K562 (cell line): ENCODE measurements at regions not wholly inside any gene's neighbourhood (a gene's known extent, or its start where the extent isn't known, plus 50 kb on each side); places are given as distances from the start of the nearest gene placed in this dataset.

ENCODE experiments used
- GATA2 ChIP-seq: sonication (generic); formaldehyde crosslinking; IDR thresholded peaks from 2 replicates; pipeline ENCODE4 v1.4.0; 2020; ENCODE audit warnings: mild to moderate bottlenecking, missing genetic modification reagents
- POLR3G ChIP-seq: IDR thresholded peaks from 2 replicates; pipeline ENCODE4 v1.6.1; 2011; ENCODE audit not compliant: insufficient read length, insufficient replicate concordance; ENCODE audit errors: extremely low read depth

GRCh38 chr6:2517401-2517800 lies 233.3 kb downstream of the MYLK4 start:
- TF ChIP-seq POLR3G (no peak), GATA2 (CRISPR knock-in tag) (no peak)
